Mucosa of descending colon (tissue), 3 donors: ENCODE measurements at regions not wholly inside any gene's neighbourhood (a gene's known extent, or its start where the extent isn't known, plus 50 kb on each side); places are given as distances from the start of the nearest gene placed in this dataset.

Experiments used
- ATAC-seq: fragments of 200-7000 bp; cut with Tn5 transposase; one replicate; pipeline ENCODE4 v1.9.1; 2020; ENCODE audit warnings: mild to moderate bottlenecking, moderate library complexity
- DNase-seq, 3 donors: peaks; one replicate each; pipeline ENCODE4 v3.0.0-alpha.2; 2020
- H3K36me3 ChIP-seq: fragments of 200-600 bp; one replicate; pipeline ENCODE4 v1.8.0; 2021; ENCODE audit warnings: low read depth, mild to moderate bottlenecking
- H3K4me1 ChIP-seq: fragments of 200-600 bp; one replicate; pipeline ENCODE4 v1.8.0; 2021; ENCODE audit warnings: low read depth, mild to moderate bottlenecking
- H3K4me3 ChIP-seq: fragments of 200-600 bp; one replicate; pipeline ENCODE4 v1.8.0; 2021; ENCODE audit warnings: mild to moderate bottlenecking
- H3K9me3 ChIP-seq: fragments of 200-600 bp; one replicate; pipeline ENCODE4 v1.8.0; 2021; ENCODE audit warnings: mild to moderate bottlenecking
- intact Hi-C, 2 donors: fragments of 100-400 bp; cut with DNase I in 1 of 2; cut with micrococcal nuclease in 1 of 2; formaldehyde crosslinking; loops; one replicate each; pipeline versions ENCODE4 v1.11.0 to v1.11.1; 2022; cut with DNase I, micrococcal nuclease
- TF ChIP-seq, protein P1 (sequence below): fragments of 200-600 bp; IDR thresholded peaks from one replicate; pipeline ENCODE4 v1.8.0; 2022; ENCODE audit warnings: antibody characterized with exemption, mild to moderate bottlenecking
- donor health status: DM: no; HTN: no; CAD: no; lungs with moderate emphysema.
- donor health status: DM: no; HTN: no; CAD: no.
- donor health status: DM: no; HTN: yes; CAD: no.

DNA sequence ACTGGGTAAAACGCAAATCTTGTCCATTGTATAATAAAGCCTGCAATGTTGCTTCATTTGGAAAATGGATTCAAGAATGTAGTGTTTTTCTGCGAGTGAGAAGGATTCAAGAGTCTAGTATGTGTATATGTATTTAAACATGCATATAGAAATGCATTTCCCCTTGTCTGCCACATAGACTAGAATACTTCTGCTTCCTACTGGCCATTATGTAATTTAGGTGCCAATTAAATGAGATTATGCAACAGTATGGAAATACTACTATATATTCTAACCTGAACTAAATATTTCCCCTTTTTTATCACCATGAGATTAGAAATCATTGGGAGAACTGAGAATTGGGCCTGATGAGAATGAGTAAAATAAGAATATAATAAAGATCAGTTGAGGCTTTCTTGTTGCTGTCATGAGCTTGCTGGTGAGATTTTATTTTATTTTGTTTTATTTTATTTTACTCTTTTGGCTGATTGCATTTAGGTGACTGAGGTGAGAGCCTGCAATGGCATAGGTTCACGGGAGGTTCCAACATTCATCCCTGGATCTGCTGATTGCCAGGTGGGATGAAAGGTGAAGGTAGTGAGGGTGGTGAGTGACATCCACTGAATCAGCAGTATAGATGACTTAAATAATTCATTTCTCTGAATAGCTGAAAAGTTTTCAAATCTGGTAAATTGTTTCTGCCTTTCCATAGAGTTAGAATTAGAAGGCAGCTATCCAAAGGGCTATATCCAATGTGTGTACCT lies 95.6 kb upstream of the SLC4A4 start:
- DNase-seq, result no peak
- TF ChIP-seq, protein P1, sequence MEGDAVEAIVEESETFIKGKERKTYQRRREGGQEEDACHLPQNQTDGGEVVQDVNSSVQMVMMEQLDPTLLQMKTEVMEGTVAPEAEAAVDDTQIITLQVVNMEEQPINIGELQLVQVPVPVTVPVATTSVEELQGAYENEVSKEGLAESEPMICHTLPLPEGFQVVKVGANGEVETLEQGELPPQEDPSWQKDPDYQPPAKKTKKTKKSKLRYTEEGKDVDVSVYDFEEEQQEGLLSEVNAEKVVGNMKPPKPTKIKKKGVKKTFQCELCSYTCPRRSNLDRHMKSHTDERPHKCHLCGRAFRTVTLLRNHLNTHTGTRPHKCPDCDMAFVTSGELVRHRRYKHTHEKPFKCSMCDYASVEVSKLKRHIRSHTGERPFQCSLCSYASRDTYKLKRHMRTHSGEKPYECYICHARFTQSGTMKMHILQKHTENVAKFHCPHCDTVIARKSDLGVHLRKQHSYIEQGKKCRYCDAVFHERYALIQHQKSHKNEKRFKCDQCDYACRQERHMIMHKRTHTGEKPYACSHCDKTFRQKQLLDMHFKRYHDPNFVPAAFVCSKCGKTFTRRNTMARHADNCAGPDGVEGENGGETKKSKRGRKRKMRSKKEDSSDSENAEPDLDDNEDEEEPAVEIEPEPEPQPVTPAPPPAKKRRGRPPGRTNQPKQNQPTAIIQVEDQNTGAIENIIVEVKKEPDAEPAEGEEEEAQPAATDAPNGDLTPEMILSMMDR, result no peak

DNA sequence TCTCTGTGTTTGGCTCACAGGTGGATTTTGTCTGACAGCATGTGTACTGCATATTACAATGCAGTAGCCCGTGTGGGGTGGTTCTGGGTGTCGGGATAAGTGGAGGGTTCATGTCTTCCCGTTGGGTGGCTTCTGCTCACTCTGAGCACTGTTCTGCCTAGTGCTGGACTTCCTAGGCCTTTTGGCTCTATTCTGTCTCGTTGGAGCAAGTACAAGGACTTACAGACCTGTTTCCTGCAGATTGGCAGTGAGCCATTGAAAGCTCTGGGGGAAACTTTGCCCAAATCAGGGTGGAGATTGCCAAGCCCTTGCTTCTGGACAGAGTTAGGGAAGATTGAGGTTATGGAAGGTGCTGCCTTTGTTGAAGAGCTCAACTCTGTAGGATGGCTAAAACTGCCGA lies 91.1 kb upstream of the SLC4A4 start:
- ATAC-seq (no peak), DNase-seq (no peak)
- Histone ChIP-seq H3K4me1 (no peaks in the 10 kb centered on the region), H3K36me3 (no peaks in the 10 kb centered on the region), H3K4me3 (no peak overlapping the region), H3K9me3 (no peaks in the 10 kb centered on the region)
- TF ChIP-seq, protein P1, result no peak
- intact Hi-C loops, result no loop called here

More for the DNA sequence above, 95.6 kb upstream of the SLC4A4 start:
- H3K4me1 ChIP-seq, result peaks cover 5% of the 10 kb centered on the region
- ATAC-seq, result no peak
- no peak overlapping the region for H3K4me3 ChIP-seq
- H3K36me3 ChIP-seq, result no peaks in the 10 kb centered on the region
- intact Hi-C loops, result no loop called here
- H3K9me3 ChIP-seq, result no peaks in the 10 kb centered on the region

DNA sequence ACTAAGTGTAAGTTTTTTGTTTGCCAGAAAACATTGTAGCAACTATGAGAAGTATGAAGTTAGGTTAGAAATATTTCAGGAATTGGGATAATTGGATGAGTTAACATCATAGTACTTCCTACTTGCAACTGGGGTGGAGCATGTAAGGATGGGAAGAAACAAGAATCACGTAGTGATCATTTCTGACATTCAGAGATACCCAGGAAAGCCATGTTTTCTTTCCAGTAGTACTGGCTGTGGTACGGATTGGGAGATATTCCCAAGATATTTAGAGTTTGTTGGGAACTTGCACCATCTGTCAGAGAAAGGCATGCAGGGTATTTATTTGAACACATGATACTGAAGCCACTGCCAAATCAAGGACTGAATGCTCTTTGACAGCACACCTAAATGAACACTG lies 87.6 kb upstream of the SLC4A4 start:
- no peaks in the 10 kb centered on the region for H3K9me3 ChIP-seq
- ATAC-seq, result no peak
- intact Hi-C loops, result no loop called here
- H3K4me1 ChIP-seq, result peaks cover 4% of the 10 kb centered on the region
- no peak for DNase-seq
- no peaks in the 10 kb centered on the region for H3K36me3 ChIP-seq
- no peak overlapping the region for H3K4me3 ChIP-seq
- TF ChIP-seq, protein P1, result no peak

DNA sequence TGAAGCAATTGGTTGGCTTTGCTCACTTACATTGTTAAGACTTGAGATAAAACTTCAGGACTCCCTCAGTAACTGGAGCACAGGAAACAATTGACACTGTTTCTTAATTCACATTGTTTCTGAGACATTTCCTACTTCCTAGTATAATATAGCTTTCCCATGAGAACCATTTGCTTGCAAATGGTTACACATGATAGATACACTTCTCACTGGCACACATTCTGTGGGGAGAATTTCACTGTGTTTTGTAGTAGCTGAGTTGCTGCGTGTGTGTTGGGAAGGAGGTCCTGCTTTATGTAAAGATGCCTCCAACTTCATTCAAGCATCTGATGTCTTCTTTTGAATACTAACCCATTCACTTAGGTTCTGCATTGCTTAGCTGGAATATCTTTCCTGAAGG lies 85.3 kb upstream of the SLC4A4 start:
- H3K4me3 ChIP-seq, result no peak overlapping the region
- peaks cover 4% of the 10 kb centered on the region for H3K4me1 ChIP-seq
- ATAC-seq (no peak), DNase-seq (no peak)
- TF ChIP-seq, protein P1, result no peak
- no peaks in the 10 kb centered on the region for H3K36me3 ChIP-seq
- no peaks in the 10 kb centered on the region for H3K9me3 ChIP-seq
- intact Hi-C loops, result no loop called here

DNA sequence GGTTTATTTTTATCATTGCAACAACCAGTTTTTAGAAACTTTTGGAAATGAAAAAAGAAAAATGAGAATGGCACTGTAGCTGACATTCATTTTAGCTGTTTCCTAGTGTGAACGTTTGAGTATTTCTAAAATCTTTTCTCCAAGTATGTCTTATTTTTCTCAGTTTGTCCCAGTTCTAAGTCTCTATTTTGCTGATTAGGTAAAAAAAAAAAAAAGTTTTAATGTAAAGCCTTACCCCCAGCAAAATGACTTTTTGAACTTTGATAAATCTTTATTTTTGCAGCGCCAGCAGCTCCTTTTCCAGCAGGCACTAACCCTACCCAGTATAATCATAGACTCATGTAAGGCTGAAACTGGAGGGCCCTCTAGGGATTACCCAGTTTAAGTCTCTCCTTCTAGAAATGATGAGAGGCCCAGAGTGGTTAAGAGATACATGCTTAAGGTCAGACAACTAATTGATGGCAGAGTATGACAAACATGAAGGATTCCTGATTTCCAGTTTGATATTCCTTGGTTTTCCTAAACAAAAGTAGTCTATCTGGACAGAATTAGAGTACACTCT lies 84.3 kb upstream of the SLC4A4 start:
- no peaks in the 10 kb centered on the region for H3K9me3 ChIP-seq
- no peak for ATAC-seq
- no peak for DNase-seq
- no peaks in the 10 kb centered on the region for H3K36me3 ChIP-seq
- intact Hi-C loops, result no loop called here
- no peak overlapping the region for H3K4me3 ChIP-seq
- peaks cover 6% of the 10 kb centered on the region for H3K4me1 ChIP-seq
- TF ChIP-seq, protein P1, result no peak
